Vagina (tissue), 2 donors: ENCODE measurements at regions not wholly inside any gene's neighbourhood (a gene's known extent, or its start where the extent isn't known, plus 50 kb on each side); places are given as distances from the start of the nearest gene placed in this dataset.

ENCODE experiments used
- CTCF ChIP-seq, 3 experiments: fragments of 450-650 bp in 2 of 3; fragments of 200-600 bp in 1 of 3; sonication (generic) in 1 of 3; IDR thresholded peaks; one replicate each; pipeline ENCODE4 v1.5.1; 2017 to 2019; ENCODE audit warnings: antibody characterized with exemption in 3 of 3, mild to moderate bottlenecking in 2 of 3, moderate library complexity in 2 of 3
- POLR2A ChIP-seq, 2 donors: fragments of 450-650 bp; IDR thresholded peaks; one replicate each; pipeline ENCODE4 v1.6.1; 2017; ENCODE audit warnings: antibody characterized with exemption in 2 of 2, mild to moderate bottlenecking in 2 of 2, moderate library complexity in 2 of 2
- POLR2AphosphoS5 ChIP-seq, 2 donors: sonication (generic); formaldehyde crosslinking; IDR thresholded peaks; one replicate each; pipeline ENCODE4 v1.9.0; 2017; ENCODE audit warnings: antibody characterized with exemption in 2 of 2, mild to moderate bottlenecking in 2 of 2, low read depth in 1 of 2; ENCODE audit not compliant: insufficient read depth in 1 of 2

DNA sequence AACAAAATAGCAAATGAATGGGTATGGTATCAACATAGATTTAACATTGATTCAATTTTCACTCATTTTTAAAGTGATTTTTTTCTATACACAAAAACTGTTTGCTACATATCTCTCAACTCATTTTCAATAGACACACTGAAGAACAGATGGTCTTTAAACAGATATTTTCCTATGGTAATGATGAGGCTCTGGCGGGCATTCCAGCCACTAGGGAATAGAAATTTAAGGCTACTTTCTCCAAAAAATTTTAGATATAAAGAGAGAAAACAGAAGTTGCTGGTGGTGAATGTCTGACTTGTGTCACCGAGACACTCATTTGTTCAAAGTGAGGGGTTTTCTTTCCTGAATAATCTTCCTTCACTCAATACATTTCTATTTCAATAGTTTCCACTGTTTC is 693.0 kb downstream of the ETS1 start:
- TF ChIP-seq POLR2AphosphoS5 (IDR thresholded peaks at IDR 0.05; ENCODE audit: insufficient read depth in 1 of 2, low read depth in 1 of 2) (no peak), POLR2A (IDR thresholded peaks at IDR 0.05) (no peak), CTCF (IDR thresholded peaks at IDR 0.05) (no peak)
